ENCODE measurements at regions not wholly inside any gene's neighbourhood (a gene's known extent, or its start where the extent isn't known, plus 50 kb on each side); places are given as distances from the start of the nearest gene placed in this dataset.

- Histone ChIP-seq H3K4me3 (ENCODE audit: low read depth, low read length) (no peak overlapping the region), H3K27me3 (ENCODE audit: control insufficient read depth, insufficient read depth, low read length) (no peaks in the 10 kb centered on the region), H3K36me3 (ENCODE audit: control insufficient read depth, insufficient read depth, low read length) (no peaks in the 10 kb centered on the region)
- FAIRE-seq, result no peak
- no peak for TF ChIP-seq CTCF (IDR thresholded peaks at IDR 0.05; ENCODE audit: insufficient read depth, low read length, severe bottlenecking)
- DNase-seq (ENCODE audit: low read depth), result no peak
Observed at GRCh38 chr9:71567890-71568289, 200.4 kb downstream of the CEMIP2 start.

- no peak for TF ChIP-seq CTCF (IDR thresholded peaks at IDR 0.05; ENCODE audit: insufficient read depth, low read length, severe bottlenecking)
- DNase-seq (ENCODE audit: low read depth), result no peak
- FAIRE-seq, result no peak
- Histone ChIP-seq H3K27me3 (ENCODE audit: control insufficient read depth, insufficient read depth, low read length) (peaks cover 1% of the 10 kb centered on the region), H3K36me3 (ENCODE audit: control insufficient read depth, insufficient read depth, low read length) (no peaks in the 10 kb centered on the region), H3K4me3 (ENCODE audit: low read depth, low read length) (no peak overlapping the region)
Observed at GRCh38 chr9:71562140-71562539, 206.2 kb downstream of the CEMIP2 start.

- Histone ChIP-seq H3K27me3 (ENCODE audit: control insufficient read depth, insufficient read depth, low read length) (peaks cover 5% of the 10 kb centered on the region), H3K36me3 (ENCODE audit: control insufficient read depth, insufficient read depth, low read length) (no peaks in the 10 kb centered on the region), H3K4me3 (ENCODE audit: low read depth, low read length) (no peak overlapping the region)
- no peak for TF ChIP-seq CTCF (IDR thresholded peaks at IDR 0.05; ENCODE audit: insufficient read depth, low read length, severe bottlenecking)
- FAIRE-seq (no peak), DNase-seq (ENCODE audit: low read depth) (no peak)
Observed at GRCh38 chr9:71557310-71557709, 211.0 kb downstream of the CEMIP2 start.

GRCh38 chr9:71552480-71552879 lies 215.8 kb downstream of the CEMIP2 start:
- TF ChIP-seq CTCF (IDR thresholded peaks at IDR 0.05; ENCODE audit: insufficient read depth, low read length, severe bottlenecking), result no peak
- H3K4me3 ChIP-seq (ENCODE audit: low read depth, low read length), result no peak overlapping the region
- peaks cover 5% of the 10 kb centered on the region for H3K27me3 ChIP-seq (ENCODE audit: control insufficient read depth, insufficient read depth, low read length)
- FAIRE-seq (no peak), DNase-seq (ENCODE audit: low read depth) (no peak)
- no peaks in the 10 kb centered on the region for H3K36me3 ChIP-seq (ENCODE audit: control insufficient read depth, insufficient read depth, low read length)

GRCh38 chr9:71549023-71549422 lies 219.3 kb downstream of the CEMIP2 start:
- Histone ChIP-seq H3K27me3 (ENCODE audit: control insufficient read depth, insufficient read depth, low read length) (peaks cover 5% of the 10 kb centered on the region), H3K36me3 (ENCODE audit: control insufficient read depth, insufficient read depth, low read length) (no peaks in the 10 kb centered on the region), H3K4me3 (ENCODE audit: low read depth, low read length) (no peak overlapping the region)
- DNase-seq (ENCODE audit: low read depth) (no peak), FAIRE-seq (no peak)
- no peak for TF ChIP-seq CTCF (IDR thresholded peaks at IDR 0.05; ENCODE audit: insufficient read depth, low read length, severe bottlenecking)

GRCh38 chr9:71544464-71544863 lies 223.8 kb downstream of the CEMIP2 start:
- no peaks in the 10 kb centered on the region for H3K27me3 ChIP-seq (ENCODE audit: control insufficient read depth, insufficient read depth, low read length)
- H3K4me3 ChIP-seq (ENCODE audit: low read depth, low read length), result no peak overlapping the region
- FAIRE-seq (no peak), DNase-seq (ENCODE audit: low read depth) (peak; percentile 22)
- H3K36me3 ChIP-seq (ENCODE audit: control insufficient read depth, insufficient read depth, low read length), result no peaks in the 10 kb centered on the region
- TF ChIP-seq CTCF (IDR thresholded peaks at IDR 0.05; ENCODE audit: insufficient read depth, low read length, severe bottlenecking), result no peak

All from bronchial epithelial cell (primary cell).